ENCODE measurements at regions not wholly inside any gene's neighbourhood (a gene's known extent, or its start where the extent isn't known, plus 50 kb on each side); places are given as distances from the start of the nearest gene placed in this dataset.

- POLR2A ChIA-PET: no interaction called here
- no peaks in the 10 kb centered on the region for H4K20me1 ChIP-seq (ENCODE audit: insufficient read depth)
- peaks cover 0 to 4% of the 10 kb centered on the region in 2 experiments; a peak in 1 of 4 replicates for H3K4me1 ChIP-seq (ENCODE audit: control insufficient read depth in 1 of 2, insufficient read depth in 2 of 2, low read depth in 1 of 2, low read length in 1 of 2)
- H3K27me3 ChIP-seq (ENCODE audit: insufficient read depth): no peaks in the 10 kb centered on the region
- CTCF ChIA-PET: interaction anchor here (1.0 to 1.5 kb wide), 2 partner anchors 8 to 16 kb away, joined by 3 to 5 read pairs; no protein-coding TSS in a partner anchor
- no peaks in the 10 kb centered on the region for H3F3A ChIP-seq (replicated peaks; ENCODE audit: insufficient read depth)
- no peaks in the 10 kb centered on the region for H3K9me3 ChIP-seq
- H3K79me2 ChIP-seq (ENCODE audit: insufficient read depth): no peaks in the 10 kb centered on the region
- no peak overlapping the region for H3K4me3 ChIP-seq (ENCODE audit: low read depth in 2 of 2, low read length in 1 of 2)
- H3K9me2 ChIP-seq: no peaks in the 10 kb centered on the region
- DNase-seq: peak; percentile 48
- 27% methylated on average over 8 of the region's 8 CpGs for WGBS (ENCODE audit: low lambda C conversion rate)
- H3K27ac ChIP-seq (ENCODE audit: low read depth in 2 of 2, low read length in 1 of 2): no peak overlapping the region
- TF ChIP-seq GATA2 (CRISPR knock-in tag; IDR thresholded peaks at IDR 0.05): peak; percentile 97
- TF ChIP-seq FOXJ3 (CRISPR knock-in tag; IDR thresholded peaks at IDR 0.05): no peak
- no peak for TF ChIP-seq TEAD4 (IDR thresholded peaks at IDR 0.05; ENCODE audit: borderline replicate concordance, insufficient read depth)
- TF ChIP-seq RCOR1 (IDR thresholded peaks at IDR 0.05; ENCODE audit: low read length): peak; percentile 32; the same call in 1 of the 2 replicates
- peak; percentile 28; the same call in 1 of the 2 replicates for TF ChIP-seq RAD21 (IDR thresholded peaks at IDR 0.05; ENCODE audit: low read length)
- no peak overlapping the region for H2AFZ ChIP-seq (ENCODE audit: low read depth)
- no peak overlapping the region for H3K4me2 ChIP-seq
- no peak overlapping the region for H3K9ac ChIP-seq
- no peaks in the 10 kb centered on the region for H3K36me3 ChIP-seq (replicated peaks in 1 of 2; ENCODE audit: control insufficient read depth in 1 of 2, insufficient read depth in 2 of 2, low read length in 1 of 2)
Observed at GRCh38 chr1:57959531-57960241, 535.8 kb upstream of the DAB1 start.

GRCh38 chr1:57957576-57957975, 533.7 kb upstream of the DAB1 start:
- H2AFZ ChIP-seq (ENCODE audit: low read depth): no peak overlapping the region
- no peak for DNase-seq
- H3K27me3 ChIP-seq (ENCODE audit: insufficient read depth): no peaks in the 10 kb centered on the region
- H3K9me2 ChIP-seq: no peaks in the 10 kb centered on the region
- H3K27ac ChIP-seq (ENCODE audit: low read depth in 2 of 2, low read length in 1 of 2): no peak overlapping the region
- ChIA-PET CTCF (no interaction called here), POLR2A (no interaction called here)
- H3K9ac ChIP-seq: no peak overlapping the region
- H3K4me1 ChIP-seq (ENCODE audit: control insufficient read depth in 1 of 2, insufficient read depth in 2 of 2, low read depth in 1 of 2, low read length in 1 of 2): peaks cover 0 to 4% of the 10 kb centered on the region in 2 experiments; a peak in 1 of 4 replicates
- no peaks in the 10 kb centered on the region for H4K20me1 ChIP-seq (ENCODE audit: insufficient read depth)
- no peak for TF ChIP-seq CTCF (IDR thresholded peaks at IDR 0.05)
- TF ChIP-seq RCOR1 (IDR thresholded peaks at IDR 0.05; ENCODE audit: low read length): no peak
- no peak for TF ChIP-seq SMC3 (IDR thresholded peaks at IDR 0.05; ENCODE audit: low read depth, low read length)
- TF ChIP-seq EZH2phosphoT487 (IDR thresholded peaks at IDR 0.05; ENCODE audit: borderline replicate concordance, low read depth): no peak
- TF ChIP-seq MAX (IDR thresholded peaks at IDR 0.05; ENCODE audit: low read depth): no peak
- no peak for TF ChIP-seq GABPA (IDR thresholded peaks at IDR 0.05; ENCODE audit: low read depth)
- no peak for TF ChIP-seq POLR2AphosphoS5 (IDR thresholded peaks at IDR 0.05; ENCODE audit: low read depth, low read length)
- no peak for TF ChIP-seq YY1 (IDR thresholded peaks at IDR 0.05; ENCODE audit: low read depth)
- TF ChIP-seq MXI1 (IDR thresholded peaks at IDR 0.05; ENCODE audit: low read depth, low read length): no peak
- no peak for TF ChIP-seq TAF1 (IDR thresholded peaks at IDR 0.05; ENCODE audit: borderline replicate concordance, low read depth, low read length)
- TF ChIP-seq FOSL2 (IDR thresholded peaks at IDR 0.05; ENCODE audit: borderline replicate concordance, low read depth): no peak
- no peak for TF ChIP-seq TEAD4 (IDR thresholded peaks at IDR 0.05; ENCODE audit: borderline replicate concordance, insufficient read depth)
- TF ChIP-seq REST (IDR thresholded peaks at IDR 0.05; ENCODE audit: low read depth, low read length): no peak
- no peak for TF ChIP-seq FOXJ3 (CRISPR knock-in tag; IDR thresholded peaks at IDR 0.05)
- no peak for TF ChIP-seq ELF1 (IDR thresholded peaks at IDR 0.05)
- H3K36me3 ChIP-seq (replicated peaks in 1 of 2; ENCODE audit: control insufficient read depth in 1 of 2, insufficient read depth in 2 of 2, low read length in 1 of 2): no peaks in the 10 kb centered on the region
- H3K4me3 ChIP-seq (ENCODE audit: low read depth in 2 of 2, low read length in 1 of 2): no peak overlapping the region
- WGBS (ENCODE audit: low lambda C conversion rate): 38% methylated on average over 2 of the region's 2 CpGs
- H3K9me3 ChIP-seq: no peaks in the 10 kb centered on the region
- no peak overlapping the region for H3K4me2 ChIP-seq
- H3F3A ChIP-seq (replicated peaks; ENCODE audit: insufficient read depth): no peaks in the 10 kb centered on the region
- no peaks in the 10 kb centered on the region for H3K79me2 ChIP-seq (ENCODE audit: insufficient read depth)

Measured in SK-N-SH (cell line).